GM23248 (cell line): ENCODE measurements at regions not wholly inside any gene's neighbourhood (a gene's known extent, or its start where the extent isn't known, plus 50 kb on each side); places are given as distances from the start of the nearest gene placed in this dataset.

Source experiments
- DNase-seq: peaks from one replicate; pipeline ENCODE4 v3.0.0-alpha.2; 2015
- H2AFZ ChIP-seq: fragments of 200-600 bp; sonication (generic); 2 replicates; pipeline ENCODE4 v1.6.1; 2016; ENCODE audit warnings: antibody characterized with exemption
- H3F3A ChIP-seq: fragments of 200-600 bp; sonication (generic); 2 replicates; pipeline ENCODE4 v1.6.1; 2016; ENCODE audit warnings: mild to moderate bottlenecking, antibody characterized with exemption, mixed run types; ENCODE audit not compliant: insufficient read depth
- H3K27ac ChIP-seq: fragments of 200-600 bp; sonication (generic); 2 replicates; pipeline ENCODE4 v1.5.1; 2016; ENCODE audit warnings: mild to moderate bottlenecking
- H3K27me3 ChIP-seq: fragments of 200-600 bp; sonication (generic); replicated peaks from 2 replicates; pipeline ENCODE4 v1.6.1; 2016; ENCODE audit warnings: mild to moderate bottlenecking; ENCODE audit not compliant: insufficient read depth
- H3K36me3 ChIP-seq: fragments of 200-600 bp; sonication (generic); 2 replicates; pipeline ENCODE4 v1.6.1; 2016; ENCODE audit warnings: low read depth, mild to moderate bottlenecking
- H3K4me1 ChIP-seq: fragments of 200-600 bp; sonication (generic); 2 replicates; pipeline ENCODE4 v1.6.1; 2016; ENCODE audit warnings: mild to moderate bottlenecking; ENCODE audit not compliant: insufficient read depth
- H3K4me2 ChIP-seq: fragments of 200-600 bp; sonication (generic); one replicate; pipeline ENCODE4 v1.6.1; 2016; ENCODE audit warnings: mild to moderate bottlenecking; ENCODE audit not compliant: unreplicated experiment
- H3K4me3 ChIP-seq: fragments of 200-600 bp; sonication (generic); 2 replicates; pipeline ENCODE4 v1.5.1; 2016; ENCODE audit warnings: mild to moderate bottlenecking
- H3K79me2 ChIP-seq: fragments of 200-600 bp; sonication (generic); 2 replicates; pipeline ENCODE4 v1.6.1; 2016; ENCODE audit warnings: mild to moderate bottlenecking; ENCODE audit not compliant: insufficient read depth
- H3K9ac ChIP-seq: fragments of 200-600 bp; sonication (generic); 2 replicates; pipeline ENCODE4 v1.6.1; 2016; ENCODE audit warnings: mild to moderate bottlenecking
- H3K9me2 ChIP-seq: fragments of 200-600 bp; sonication (generic); 2 replicates; pipeline ENCODE4 v1.6.1; 2016; ENCODE audit warnings: mixed run types, mild to moderate bottlenecking, moderate library complexity; ENCODE audit not compliant: insufficient read depth
- H3K9me3 ChIP-seq: fragments of 200-600 bp; sonication (generic); one replicate; pipeline ENCODE4 v1.6.1; 2017; ENCODE audit warnings: low read depth
- H4K20me1 ChIP-seq: fragments of 200-600 bp; sonication (generic); 2 replicates; pipeline ENCODE4 v1.6.0; 2016; ENCODE audit not compliant: insufficient read depth
- EZH2 ChIP-seq: fragments of 200-600 bp; sonication (generic); IDR thresholded peaks from 2 replicates; pipeline ENCODE4 v1.6.1; 2018; ENCODE audit warnings: antibody characterized with exemption, mild to moderate bottlenecking; ENCODE audit not compliant: insufficient read depth, poor library complexity, severe bottlenecking
- EZH2phosphoT487 ChIP-seq: fragments of 200-600 bp; sonication (generic); IDR thresholded peaks from 2 replicates; pipeline ENCODE4 v1.6.1; 2018; ENCODE audit warnings: antibody characterized with exemption, moderate library complexity, mild to moderate bottlenecking, low read depth; ENCODE audit not compliant: insufficient read depth
- WGBS, 2 experiments: methylation state at CpG; one replicate each; pipeline ENCODE4 v1.1.6; 2015 to 2017; ENCODE audit warnings: low lambda C conversion rate in 2 of 2, low coverage in 1 of 2; ENCODE audit errors: missing lambda C conversion rate in 2 of 2; 5-methylcytosine and 5-hydroxymethylcytosine counted together
- in situ Hi-C: fragments of 300-500 bp; cut with MboI; formaldehyde crosslinking; loops from 2 replicates; pipeline ENCODE4 v1.15.0; 2020

DNA sequence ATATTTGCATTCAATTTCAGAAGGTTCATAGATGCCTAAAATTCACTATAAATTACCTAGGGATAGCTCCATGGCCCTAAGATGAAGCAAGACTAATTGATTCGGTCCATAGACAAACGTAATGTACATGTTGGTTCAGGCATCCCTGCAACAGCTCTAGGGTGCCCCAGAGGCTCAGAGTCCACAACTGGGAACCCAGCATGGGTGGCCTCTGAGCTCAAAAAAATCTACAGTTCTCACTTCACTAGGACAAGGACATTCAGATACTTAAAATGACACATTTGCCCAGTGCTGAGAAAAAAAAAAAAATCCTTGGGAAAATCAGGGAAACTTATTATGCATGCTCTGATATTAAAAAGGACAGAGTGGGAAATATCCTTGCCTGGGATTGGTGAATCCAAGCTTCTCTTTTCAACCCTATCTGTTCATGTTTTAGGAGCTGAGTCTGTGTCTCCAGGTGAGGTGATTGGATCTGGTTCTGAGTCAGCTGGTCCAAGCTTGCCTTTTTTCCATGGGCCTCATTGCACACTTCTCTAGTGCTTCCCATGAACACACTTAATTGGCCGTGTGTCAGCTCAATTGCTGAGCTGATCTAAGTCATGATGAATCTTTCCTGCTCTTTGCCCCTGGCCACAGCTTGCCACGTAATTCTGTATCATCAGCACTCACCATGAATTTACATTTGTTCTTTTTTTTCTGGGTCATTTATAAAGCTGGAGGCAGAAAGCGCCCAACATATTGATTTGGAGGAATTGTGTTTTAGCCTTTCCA is 116.3 kb upstream of the RCN1 start:
- Histone ChIP-seq H3K27me3 (peaks cover 4% of the 10 kb centered on the region; the same call in 1 of the 2 replicates), H3K4me1 (peaks cover 13% of the 10 kb centered on the region), H3K4me3 (no peak overlapping the region), H4K20me1 (no peaks in the 10 kb centered on the region), H3K9me3 (no peaks in the 10 kb centered on the region), H2AFZ (no peak overlapping the region), H3K9ac (no peak overlapping the region), H3K4me2 (peak overlapping the region; percentile 78), H3K36me3 (no peaks in the 10 kb centered on the region), H3F3A (peaks cover 17% of the 10 kb centered on the region; the same call in 1 of the 2 replicates), H3K79me2 (no peaks in the 10 kb centered on the region), H3K9me2 (no peaks in the 10 kb centered on the region), H3K27ac (peak overlapping the region; percentile 36)
- TF ChIP-seq EZH2 (no peak), EZH2phosphoT487 (no peak)
- in situ Hi-C loops, result loop anchor here (25.0 kb wide), 1 partner anchor 487 kb away; no protein-coding TSS in a partner anchor
- DNase-seq, result peak; percentile 97
- WGBS, 2 experiments, result 38 to 44% methylated on average over 5 of the region's 5 CpGs

GRCh38 chr11:31973172-31973571 is 117.7 kb upstream of the RCN1 start:
- DNase-seq, result no peak
- Histone ChIP-seq H3K9me3 (no peaks in the 10 kb centered on the region), H3K4me1 (peaks cover 22% of the 10 kb centered on the region), H3K36me3 (no peaks in the 10 kb centered on the region), H4K20me1 (no peaks in the 10 kb centered on the region), H3K27me3 (peaks cover 5% of the 10 kb centered on the region), H3K27ac (no peak overlapping the region), H3K4me2 (no peak overlapping the region), H3K4me3 (no peak overlapping the region), H3K9me2 (no peaks in the 10 kb centered on the region), H2AFZ (no peak overlapping the region), H3K79me2 (no peaks in the 10 kb centered on the region), H3F3A (peaks cover 21% of the 10 kb centered on the region; the same call in 1 of the 2 replicates), H3K9ac (no peak overlapping the region)
- WGBS, 2 experiments, result 65 to 70% methylated on average over 4 of the region's 4 CpGs
- TF ChIP-seq EZH2phosphoT487 (no peak), EZH2 (no peak)
- in situ Hi-C loops, result loop anchor here (25.0 kb wide), 1 partner anchor 486 kb away; no protein-coding TSS in a partner anchor

DNA sequence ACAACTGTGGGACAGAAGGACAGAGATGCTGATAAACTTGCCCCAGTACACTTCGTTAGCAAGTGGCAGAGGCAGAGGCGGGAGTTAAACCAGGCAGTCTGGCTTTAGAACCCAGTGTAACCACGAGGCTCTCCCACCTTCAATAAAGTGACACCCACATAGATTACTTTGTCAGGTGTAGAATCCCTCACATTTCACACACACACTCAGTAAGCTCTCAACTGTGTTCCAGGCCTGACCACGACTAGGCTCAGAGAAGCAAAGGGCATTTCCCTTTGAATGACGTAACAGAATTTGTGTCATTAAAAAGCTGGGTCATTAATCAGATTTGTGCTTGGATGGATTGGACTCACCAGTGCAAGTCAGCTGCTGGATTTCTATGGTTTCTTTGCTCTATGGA is 118.3 kb upstream of the RCN1 start:
- no peak for TF ChIP-seq EZH2
- no peak for TF ChIP-seq EZH2phosphoT487
- in situ Hi-C loops, result loop anchor here (25.0 kb wide), 1 partner anchor 485 kb away; no protein-coding TSS in a partner anchor
- Histone ChIP-seq H4K20me1 (no peaks in the 10 kb centered on the region), H3K9ac (no peak overlapping the region), H2AFZ (no peak overlapping the region), H3K36me3 (no peaks in the 10 kb centered on the region), H3K4me3 (no peak overlapping the region), H3K79me2 (no peaks in the 10 kb centered on the region), H3F3A (peaks cover 21% of the 10 kb centered on the region; the same call in 1 of the 2 replicates), H3K9me3 (no peaks in the 10 kb centered on the region), H3K4me2 (no peak overlapping the region), H3K9me2 (no peaks in the 10 kb centered on the region), H3K4me1 (peaks cover 22% of the 10 kb centered on the region), H3K27ac (no peak overlapping the region), H3K27me3 (peaks cover 11% of the 10 kb centered on the region)
- 89 to 91% methylated on average over 5 of the region's 5 CpGs for WGBS, 2 experiments
- DNase-seq, result no peak

- peaks cover 14% of the 10 kb centered on the region for H3K27me3 ChIP-seq
- peak overlapping the region; percentile 19 for H3K4me2 ChIP-seq
- TF ChIP-seq EZH2 (no peak), EZH2phosphoT487 (no peak)
- H3K9ac ChIP-seq, result no peak overlapping the region; the same call in 1 of the 2 replicates
- no peaks in the 10 kb centered on the region for H3K9me3 ChIP-seq
- H3F3A ChIP-seq, result peaks cover 11% of the 10 kb centered on the region; the same call in 1 of the 2 replicates
- WGBS, 2 experiments, result 8 to 12% methylated on average over 6 of the region's 6 CpGs
- H3K9me2 ChIP-seq, result no peaks in the 10 kb centered on the region
- in situ Hi-C loops, result loop anchor here (25.0 kb wide), 1 partner anchor 482 kb away; no protein-coding TSS in a partner anchor
- no peak overlapping the region for H2AFZ ChIP-seq
- H3K27ac ChIP-seq, result peak overlapping the region; percentile 10; the same call in 1 of the 2 replicates
- no peaks in the 10 kb centered on the region for H4K20me1 ChIP-seq
- peak overlapping the region; percentile 49; the same call in 1 of the 2 replicates for H3K4me3 ChIP-seq
- no peak for DNase-seq
- no peaks in the 10 kb centered on the region for H3K79me2 ChIP-seq
- H3K4me1 ChIP-seq, result peaks cover 13% of the 10 kb centered on the region
- H3K36me3 ChIP-seq, result no peaks in the 10 kb centered on the region
These were observed 121.5 kb upstream of the RCN1 start for GRCh38 chr11:31969359-31969702.
